ENCODE measurements at regions not wholly inside any gene's neighbourhood (a gene's known extent, or its start where the extent isn't known, plus 50 kb on each side); places are given as distances from the start of the nearest gene placed in this dataset.

DNA sequence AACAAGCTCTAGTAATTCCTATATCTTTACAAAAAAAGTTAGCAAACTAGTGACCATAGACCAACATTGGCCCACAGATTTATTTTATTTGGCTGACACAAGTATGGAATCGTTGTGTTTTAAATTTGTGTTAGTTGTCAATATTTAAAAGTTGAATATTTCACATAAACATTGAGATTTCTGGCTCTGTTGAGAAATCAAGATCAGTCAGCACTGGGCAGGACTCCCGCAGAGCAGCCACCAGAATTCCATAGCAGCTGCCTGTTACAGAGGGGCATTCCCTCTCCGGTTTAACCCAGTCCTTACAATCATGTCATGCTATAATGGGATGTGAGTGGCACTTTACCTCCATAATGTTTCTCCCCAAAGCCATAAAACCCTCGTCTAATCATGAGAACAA lies 79.2 kb upstream of the NRIP1 start:
- Histone ChIP-seq H3K9ac (ENCODE audit: insufficient read depth, low read depth, low read length) (no peak overlapping the region), H3K36me3 (replicated peaks in 1 of 2; ENCODE audit: control insufficient read depth in 1 of 2, insufficient read depth in 2 of 2, low read length in 2 of 2) (no peaks in the 10 kb centered on the region), H3K27ac (ENCODE audit: extremely low read length, insufficient read depth, low read length) (no peak overlapping the region), H3K4me1 (ENCODE audit: insufficient read depth, low read length) (peaks cover 37% of the 10 kb centered on the region), H3K4me2 (ENCODE audit: low read depth, low read length) (no peak overlapping the region), H3K27me3 (ENCODE audit: control insufficient read depth in 1 of 2, insufficient read depth in 2 of 2, low read length in 2 of 2) (no peaks in the 10 kb centered on the region), H2AFZ (ENCODE audit: low read length) (no peak overlapping the region), H3K79me2 (ENCODE audit: insufficient read depth, low read length) (no peaks in the 10 kb centered on the region), H3K9me3 (ENCODE audit: low read length) (no peaks in the 10 kb centered on the region), H3K4me3 (replicated peaks in 1 of 3; ENCODE audit: insufficient read depth in 1 of 3, low read depth in 2 of 3, low read length in 3 of 3) (no peak overlapping the region), H4K20me1 (ENCODE audit: insufficient read depth, low read length) (no peaks in the 10 kb centered on the region)
- WGBS (ENCODE audit: low lambda C conversion rate), result 77% methylated on average over 4 of the region's 4 CpGs
- ATAC-seq, result no peak
- DNase-seq (ENCODE audit: low spot score), result no peak
- CTCF ChIA-PET (ENCODE audit: low intra/inter-chr PET ratio, low total read pairs), result no interaction called here
- no TSS peak for BruUV-seq (replicated peaks)
- intact Hi-C loops (cut with micrococcal nuclease; ENCODE audit: unreplicated experiment) (loop anchor here (5.0 kb wide), 1 partner anchor 202 kb away; no protein-coding TSS in a partner anchor), in situ Hi-C loops (cut with HindIII; ENCODE audit: extremely low pct_ligation_motif_present, low pct_unique_long_range_greater_than_20kb) (loop anchor here (5.0 to 10.0 kb wide), 2 partner anchors 63 to 301 kb away; no protein-coding TSS in a partner anchor)
- TF ChIP-seq ZNF761 (CRISPR knock-in tag; conservative IDR thresholded peaks at IDR 0.05), result no peak
- POLR2A ChIA-PET, result no interaction called here
- no peak for FAIRE-seq

DNA sequence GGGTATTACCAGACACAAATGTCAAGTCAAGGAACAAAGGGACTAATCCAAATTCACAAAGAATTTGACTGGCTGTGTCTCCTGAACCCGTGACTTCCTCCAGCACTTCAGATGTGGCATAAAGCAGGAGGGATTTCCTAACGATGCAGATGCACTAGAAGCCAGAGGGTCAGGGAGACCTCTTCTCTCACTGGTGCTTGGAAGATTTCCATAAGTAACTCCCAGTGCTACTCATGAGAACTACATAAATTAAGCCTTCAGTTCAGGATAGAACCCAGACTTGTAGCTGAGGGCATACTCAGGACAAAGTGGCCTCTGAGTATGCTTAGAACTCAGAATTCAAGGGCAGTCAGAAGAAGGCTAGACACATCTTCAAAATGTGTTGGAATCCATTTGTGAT lies 83.6 kb upstream of the NRIP1 start:
- ChIA-PET CTCF (ENCODE audit: low intra/inter-chr PET ratio, low total read pairs) (no interaction called here), POLR2A (interaction anchor here (1.2 to 2.2 kb wide), 2 partner anchors 8 to 83 kb away, joined by 3 to 9 read pairs; partner anchors contain the start of gene NRIP1)
- Histone ChIP-seq H2AFZ (ENCODE audit: low read length) (no peak overlapping the region), H4K20me1 (ENCODE audit: insufficient read depth, low read length) (no peaks in the 10 kb centered on the region), H3K4me2 (ENCODE audit: low read depth, low read length) (no peak overlapping the region), H3K4me3 (replicated peaks in 1 of 3; ENCODE audit: insufficient read depth in 1 of 3, low read depth in 2 of 3, low read length in 3 of 3) (no peak overlapping the region), H3K9ac (ENCODE audit: insufficient read depth, low read depth, low read length) (no peak overlapping the region), H3K27me3 (ENCODE audit: control insufficient read depth in 1 of 2, insufficient read depth in 2 of 2, low read length in 2 of 2) (no peaks in the 10 kb centered on the region), H3K4me1 (ENCODE audit: insufficient read depth, low read length) (peaks cover 42% of the 10 kb centered on the region), H3K27ac (ENCODE audit: extremely low read length, insufficient read depth, low read length) (no peak overlapping the region), H3K9me3 (ENCODE audit: low read length) (no peaks in the 10 kb centered on the region), H3K36me3 (replicated peaks in 1 of 2; ENCODE audit: control insufficient read depth in 1 of 2, insufficient read depth in 2 of 2, low read length in 2 of 2) (no peaks in the 10 kb centered on the region), H3K79me2 (ENCODE audit: insufficient read depth, low read length) (no peaks in the 10 kb centered on the region)
- DNase-seq (ENCODE audit: low spot score), result no peak
- no peak for ATAC-seq
- in situ Hi-C loops (cut with HindIII; ENCODE audit: extremely low pct_ligation_motif_present, low pct_unique_long_range_greater_than_20kb) (loop anchor here (10.0 kb wide), 1 partner anchor 296 kb away; no protein-coding TSS in a partner anchor), intact Hi-C loops (cut with micrococcal nuclease; ENCODE audit: unreplicated experiment) (no loop called here)
- BruUV-seq (replicated peaks), result no TSS peak
- FAIRE-seq, result no peak
- WGBS (ENCODE audit: low lambda C conversion rate), result 96% methylated on average over 2 of the region's 2 CpGs
- TF ChIP-seq ZNF329 (CRISPR knock-in tag; IDR thresholded peaks at IDR 0.05; ENCODE audit: low read depth) (no peak), HCFC1 (IDR thresholded peaks at IDR 0.05; ENCODE audit: low read depth, low read length) (no peak), RAD21 (CRISPR knock-in tag; IDR thresholded peaks at IDR 0.05) (no peak), ZNF205 (CRISPR knock-in tag; IDR thresholded peaks at IDR 0.05) (no peak), RXRA (CRISPR knock-in tag; IDR thresholded peaks at IDR 0.05) (no peak), CREB1 (IDR thresholded peaks at IDR 0.05) (no peak), CREB1 (CRISPR knock-in tag; IDR thresholded peaks at IDR 0.05) (no peak)
- TF ChIP-seq, protein P1, sequence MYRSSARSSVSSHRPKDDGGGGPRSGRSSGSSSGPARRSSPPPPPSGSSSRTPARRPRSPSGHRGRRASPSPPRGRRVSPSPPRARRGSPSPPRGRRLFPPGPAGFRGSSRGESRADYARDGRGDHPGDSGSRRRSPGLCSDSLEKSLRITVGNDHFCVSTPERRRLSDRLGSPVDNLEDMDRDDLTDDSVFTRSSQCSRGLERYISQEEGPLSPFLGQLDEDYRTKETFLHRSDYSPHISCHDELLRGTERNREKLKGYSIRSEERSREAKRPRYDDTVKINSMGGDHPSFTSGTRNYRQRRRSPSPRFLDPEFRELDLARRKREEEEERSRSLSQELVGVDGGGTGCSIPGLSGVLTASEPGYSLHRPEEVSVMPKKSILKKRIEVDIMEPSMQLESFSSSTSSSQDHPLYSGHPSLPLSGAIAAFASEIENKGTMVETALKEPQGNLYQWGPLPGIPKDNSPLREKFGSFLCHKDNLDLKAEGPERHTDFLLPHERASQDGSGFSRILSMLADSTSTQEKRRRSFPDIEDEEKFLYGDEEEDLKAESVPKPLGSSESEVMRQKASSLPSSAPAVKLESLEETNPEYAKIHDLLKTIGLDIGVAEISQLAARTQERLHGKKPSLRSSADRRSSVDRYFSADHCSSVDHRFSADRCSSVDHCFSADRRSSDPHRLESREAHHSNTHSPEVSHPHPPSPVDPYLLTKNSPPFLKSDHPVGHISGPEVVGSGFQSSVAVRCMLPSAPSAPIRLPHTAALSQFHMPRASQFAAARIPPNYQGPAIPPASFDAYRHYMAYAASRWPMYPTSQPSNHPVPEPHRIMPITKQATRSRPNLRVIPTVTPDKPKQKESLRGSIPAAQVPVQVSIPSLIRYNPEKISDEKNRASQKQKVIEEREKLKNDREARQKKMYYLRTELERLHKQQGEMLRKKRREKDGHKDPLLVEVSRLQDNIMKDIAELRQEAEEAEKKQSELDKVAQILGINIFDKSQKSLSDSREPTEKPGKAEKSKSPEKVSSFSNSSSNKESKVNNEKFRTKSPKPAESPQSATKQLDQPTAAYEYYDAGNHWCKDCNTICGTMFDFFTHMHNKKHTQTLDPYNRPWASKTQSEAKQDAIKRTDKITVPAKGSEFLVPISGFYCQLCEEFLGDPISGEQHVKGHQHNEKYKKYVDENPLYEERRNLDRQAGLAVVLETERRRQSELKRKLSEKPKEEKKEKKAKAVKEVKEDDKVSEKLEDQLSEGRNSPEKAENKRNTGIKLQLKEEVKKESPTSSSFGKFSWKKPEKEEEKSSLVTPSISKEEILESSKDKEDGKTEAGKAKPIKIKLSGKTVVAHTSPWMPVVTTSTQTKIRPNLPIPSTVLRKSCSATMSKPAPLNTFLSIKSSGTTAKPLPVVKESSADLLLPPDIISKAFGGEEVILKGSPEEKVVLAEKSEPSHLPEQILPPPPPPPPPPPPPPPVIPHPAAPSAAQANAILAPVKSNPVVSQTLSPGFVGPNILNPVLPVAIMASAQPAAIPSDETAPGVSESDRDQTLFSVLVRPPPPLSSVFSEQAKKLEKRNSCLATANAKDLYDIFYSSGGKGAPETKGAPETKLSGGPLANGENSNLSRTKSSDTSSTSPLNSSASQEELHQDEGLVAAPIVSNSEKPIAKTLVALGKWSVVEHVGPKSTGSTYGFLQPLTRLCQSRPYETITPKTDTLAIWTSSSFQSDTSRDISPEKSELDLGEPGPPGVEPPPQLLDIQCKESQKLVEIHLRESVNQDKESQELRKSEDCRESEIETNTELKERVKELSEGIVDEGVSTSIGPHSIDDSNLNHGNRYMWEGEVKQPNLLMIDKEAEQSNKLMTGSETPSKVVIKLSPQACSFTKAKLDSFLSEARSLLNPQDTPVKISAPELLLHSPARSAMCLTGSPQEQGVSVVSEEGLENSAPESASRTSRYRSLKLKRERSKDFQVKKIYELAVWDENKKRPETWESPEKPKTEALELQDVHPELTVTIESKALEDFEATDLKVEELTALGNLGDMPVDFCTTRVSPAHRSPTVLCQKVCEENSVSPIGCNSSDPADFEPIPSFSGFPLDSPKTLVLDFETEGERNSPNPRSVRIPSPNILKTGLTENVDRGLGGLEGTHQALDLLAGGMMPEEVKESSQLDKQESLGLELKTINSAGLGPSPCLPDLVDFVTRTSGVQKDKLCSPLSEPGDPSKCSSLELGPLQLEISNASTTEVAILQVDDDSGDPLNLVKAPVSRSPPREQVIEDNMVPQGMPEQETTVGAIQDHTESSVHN (CRISPR knock-in tag; IDR thresholded peaks at IDR 0.05), result no peak
- TF ChIP-seq, protein P2, sequence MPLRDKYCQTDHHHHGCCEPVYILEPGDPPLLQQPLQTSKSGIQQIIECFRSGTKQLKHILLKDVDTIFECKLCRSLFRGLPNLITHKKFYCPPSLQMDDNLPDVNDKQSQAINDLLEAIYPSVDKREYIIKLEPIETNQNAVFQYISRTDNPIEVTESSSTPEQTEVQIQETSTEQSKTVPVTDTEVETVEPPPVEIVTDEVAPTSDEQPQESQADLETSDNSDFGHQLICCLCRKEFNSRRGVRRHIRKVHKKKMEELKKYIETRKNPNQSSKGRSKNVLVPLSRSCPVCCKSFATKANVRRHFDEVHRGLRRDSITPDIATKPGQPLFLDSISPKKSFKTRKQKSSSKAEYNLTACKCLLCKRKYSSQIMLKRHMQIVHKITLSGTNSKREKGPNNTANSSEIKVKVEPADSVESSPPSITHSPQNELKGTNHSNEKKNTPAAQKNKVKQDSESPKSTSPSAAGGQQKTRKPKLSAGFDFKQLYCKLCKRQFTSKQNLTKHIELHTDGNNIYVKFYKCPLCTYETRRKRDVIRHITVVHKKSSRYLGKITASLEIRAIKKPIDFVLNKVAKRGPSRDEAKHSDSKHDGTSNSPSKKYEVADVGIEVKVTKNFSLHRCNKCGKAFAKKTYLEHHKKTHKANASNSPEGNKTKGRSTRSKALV (CRISPR knock-in tag; IDR thresholded peaks at IDR 0.05), result no peak
